Glomerular visceral epithelial cell (primary cell): ENCODE measurements at regions not wholly inside any gene's neighbourhood (a gene's known extent, or its start where the extent isn't known, plus 50 kb on each side); places are given as distances from the start of the nearest gene placed in this dataset.

Source experiments
- DNase-seq: peaks from one replicate; pipeline ENCODE4 v3.0.0-alpha.2; 2016; ENCODE audit errors: extremely low spot score

- no peak for DNase-seq
Measured at GRCh38 chr3:102083473-102083872, 234.2 kb downstream of the NFKBIZ start.

- DNase-seq, result no peak
Measured at GRCh38 chr3:102084006-102084405, 234.7 kb downstream of the NFKBIZ start.

GRCh38 chr3:102084704-102085103, 235.4 kb downstream of the NFKBIZ start:
- DNase-seq, result no peak

- no peak for DNase-seq
Measured at GRCh38 chr3:102085431-102086176, 236.3 kb downstream of the NFKBIZ start.

- DNase-seq, result no peak
Measured at GRCh38 chr3:102087236-102087635, 237.9 kb downstream of the NFKBIZ start.

GRCh38 chr3:102089239-102089638, 239.9 kb downstream of the NFKBIZ start:
- no peak for DNase-seq

- peak; percentile 89 for DNase-seq
Measured at GRCh38 chr3:102089904-102090720, 240.8 kb downstream of the NFKBIZ start.

GRCh38 chr3:102090721-102091045, 241.4 kb downstream of the NFKBIZ start:
- DNase-seq, result peak; percentile 91

GRCh38 chr3:102091358-102091757, 242.0 kb downstream of the NFKBIZ start:
- DNase-seq, result no peak

GRCh38 chr3:102092617-102093466, 243.5 kb downstream of the NFKBIZ start:
- DNase-seq, result peak; percentile 93

- no peak for DNase-seq
Measured at GRCh38 chr3:102094506-102094905, 245.2 kb downstream of the NFKBIZ start.

- DNase-seq, result no peak
Measured at GRCh38 chr3:102095383-102095782, 246.1 kb downstream of the NFKBIZ start.

- DNase-seq, result no peak
Measured at GRCh38 chr3:102096066-102096465, 246.8 kb downstream of the NFKBIZ start.

GRCh38 chr3:102098130-102098885, 249.0 kb downstream of the NFKBIZ start:
- DNase-seq, result no peak

GRCh38 chr3:102099913-102100312, 250.6 kb downstream of the NFKBIZ start:
- DNase-seq, result no peak

- peak; percentile 18 for DNase-seq
Measured at GRCh38 chr3:102102394-102102793, 253.1 kb downstream of the NFKBIZ start.

GRCh38 chr3:102104033-102104432, 254.7 kb downstream of the NFKBIZ start:
- no peak for DNase-seq

GRCh38 chr3:102105193-102105592, 255.9 kb downstream of the NFKBIZ start:
- DNase-seq, result no peak

GRCh38 chr3:102106416-102107097, 257.2 kb downstream of the NFKBIZ start:
- peak; percentile 9 for DNase-seq

- DNase-seq, result peak; percentile 8
Measured at GRCh38 chr3:102112704-102113230, 263.5 kb downstream of the NFKBIZ start.
